ENCODE measurements at regions not wholly inside any gene's neighbourhood (a gene's known extent, or its start where the extent isn't known, plus 50 kb on each side); places are given as distances from the start of the nearest gene placed in this dataset.

GRCh38 chr16:50876263-50876662, 134.4 kb downstream of the CYLD start:
- no peaks in the 10 kb centered on the region for H3K9me3 Mint-ChIP-seq
- H3K36me3 Mint-ChIP-seq (ENCODE audit: low read depth): no peaks in the 10 kb centered on the region
- DNase-seq (ENCODE audit: low spot score): no peak
- peaks cover 13% of the 10 kb centered on the region for H3K27me3 Mint-ChIP-seq (ENCODE audit: low read depth)
- H3K4me3 Mint-ChIP-seq: no peak overlapping the region
- no peak overlapping the region for H3K27ac Mint-ChIP-seq
- H3K4me1 Mint-ChIP-seq (ENCODE audit: low read depth): no peaks in the 10 kb centered on the region

GRCh38 chr16:50868577-50868976, 126.7 kb downstream of the CYLD start:
- Mint-ChIP-seq H3K4me1 (ENCODE audit: low read depth) (no peaks in the 10 kb centered on the region), H3K36me3 (ENCODE audit: low read depth) (no peaks in the 10 kb centered on the region), H3K27ac (no peak overlapping the region), H3K9me3 (no peaks in the 10 kb centered on the region), H3K4me3 (no peak overlapping the region), H3K27me3 (ENCODE audit: low read depth) (peaks cover 17% of the 10 kb centered on the region)
- DNase-seq (ENCODE audit: low spot score): no peak

GRCh38 chr16:50866806-50867205, 124.9 kb downstream of the CYLD start:
- Mint-ChIP-seq H3K36me3 (ENCODE audit: low read depth) (no peaks in the 10 kb centered on the region), H3K27ac (no peak overlapping the region), H3K4me3 (no peak overlapping the region), H3K27me3 (ENCODE audit: low read depth) (peaks cover 11% of the 10 kb centered on the region), H3K9me3 (no peaks in the 10 kb centered on the region), H3K4me1 (ENCODE audit: low read depth) (no peaks in the 10 kb centered on the region)
- DNase-seq (ENCODE audit: low spot score): no peak

- H3K27me3 Mint-ChIP-seq (ENCODE audit: low read depth): peaks cover 7% of the 10 kb centered on the region
- no peak overlapping the region for H3K27ac Mint-ChIP-seq
- DNase-seq (ENCODE audit: low spot score): no peak
- H3K4me3 Mint-ChIP-seq: no peak overlapping the region
- H3K36me3 Mint-ChIP-seq (ENCODE audit: low read depth): no peaks in the 10 kb centered on the region
- no peaks in the 10 kb centered on the region for H3K4me1 Mint-ChIP-seq (ENCODE audit: low read depth)
- H3K9me3 Mint-ChIP-seq: no peaks in the 10 kb centered on the region
These were observed 122.5 kb downstream of the CYLD start for GRCh38 chr16:50864386-50864785.

- no peak overlapping the region for H3K27ac Mint-ChIP-seq
- no peak overlapping the region for H3K4me3 Mint-ChIP-seq
- H3K27me3 Mint-ChIP-seq (ENCODE audit: low read depth): peaks cover 7% of the 10 kb centered on the region
- DNase-seq (ENCODE audit: low spot score): no peak
- no peaks in the 10 kb centered on the region for H3K4me1 Mint-ChIP-seq (ENCODE audit: low read depth)
- no peaks in the 10 kb centered on the region for H3K36me3 Mint-ChIP-seq (ENCODE audit: low read depth)
- H3K9me3 Mint-ChIP-seq: no peaks in the 10 kb centered on the region
These were observed 121.8 kb downstream of the CYLD start for GRCh38 chr16:50863644-50864144.

GRCh38 chr16:50862818-50863643, 121.1 kb downstream of the CYLD start:
- peaks cover 7% of the 10 kb centered on the region for H3K27me3 Mint-ChIP-seq (ENCODE audit: low read depth)

GRCh38 chr16:50861970-50862411, 120.1 kb downstream of the CYLD start:
- no peak overlapping the region for H3K4me3 Mint-ChIP-seq
- peaks cover 5% of the 10 kb centered on the region for H3K27me3 Mint-ChIP-seq (ENCODE audit: low read depth)
- no peak for DNase-seq (ENCODE audit: low spot score)
- H3K27ac Mint-ChIP-seq: no peak overlapping the region
- H3K9me3 Mint-ChIP-seq: no peaks in the 10 kb centered on the region
- no peaks in the 10 kb centered on the region for H3K36me3 Mint-ChIP-seq (ENCODE audit: low read depth)
- no peaks in the 10 kb centered on the region for H3K4me1 Mint-ChIP-seq (ENCODE audit: low read depth)

More at GRCh38 chr16:50862818-50863643, 121.1 kb downstream of the CYLD start:
- Mint-ChIP-seq H3K4me1 (ENCODE audit: low read depth) (no peaks in the 10 kb centered on the region), H3K27ac (no peak overlapping the region), H3K4me3 (no peak overlapping the region), H3K9me3 (no peaks in the 10 kb centered on the region), H3K36me3 (ENCODE audit: low read depth) (no peaks in the 10 kb centered on the region)
- no peak for DNase-seq (ENCODE audit: low spot score)

GRCh38 chr16:50861451-50861850, 119.6 kb downstream of the CYLD start:
- Mint-ChIP-seq H3K9me3 (no peaks in the 10 kb centered on the region), H3K4me3 (no peak overlapping the region), H3K36me3 (ENCODE audit: low read depth) (no peaks in the 10 kb centered on the region), H3K27ac (no peak overlapping the region), H3K27me3 (ENCODE audit: low read depth) (peaks cover 5% of the 10 kb centered on the region), H3K4me1 (ENCODE audit: low read depth) (no peaks in the 10 kb centered on the region)
- no peak for DNase-seq (ENCODE audit: low spot score)

- H3K27me3 Mint-ChIP-seq (ENCODE audit: low read depth): peaks cover 5% of the 10 kb centered on the region
- DNase-seq (ENCODE audit: low spot score): no peak
- no peak overlapping the region for H3K27ac Mint-ChIP-seq
- no peaks in the 10 kb centered on the region for H3K36me3 Mint-ChIP-seq (ENCODE audit: low read depth)
- no peak overlapping the region for H3K4me3 Mint-ChIP-seq
- H3K4me1 Mint-ChIP-seq (ENCODE audit: low read depth): no peaks in the 10 kb centered on the region
- no peaks in the 10 kb centered on the region for H3K9me3 Mint-ChIP-seq
These were observed 117.9 kb downstream of the CYLD start for GRCh38 chr16:50859628-50860360.

- H3K27ac Mint-ChIP-seq: no peak overlapping the region
- peaks cover 5% of the 10 kb centered on the region for H3K27me3 Mint-ChIP-seq (ENCODE audit: low read depth)
- no peak overlapping the region for H3K4me3 Mint-ChIP-seq
These were observed 117.2 kb downstream of the CYLD start for GRCh38 chr16:50858877-50859627.

GRCh38 chr16:50858376-50858775, 116.5 kb downstream of the CYLD start:
- DNase-seq (ENCODE audit: low spot score): no peak
- no peaks in the 10 kb centered on the region for H3K36me3 Mint-ChIP-seq (ENCODE audit: low read depth)
- H3K27me3 Mint-ChIP-seq (ENCODE audit: low read depth): peaks cover 3% of the 10 kb centered on the region
- no peaks in the 10 kb centered on the region for H3K4me1 Mint-ChIP-seq (ENCODE audit: low read depth)
- no peak overlapping the region for H3K27ac Mint-ChIP-seq
- H3K9me3 Mint-ChIP-seq: no peaks in the 10 kb centered on the region
- H3K4me3 Mint-ChIP-seq: no peak overlapping the region

More at GRCh38 chr16:50858877-50859627, 117.2 kb downstream of the CYLD start:
- no peak for DNase-seq (ENCODE audit: low spot score)
- Mint-ChIP-seq H3K9me3 (no peaks in the 10 kb centered on the region), H3K4me1 (ENCODE audit: low read depth) (no peaks in the 10 kb centered on the region), H3K36me3 (ENCODE audit: low read depth) (no peaks in the 10 kb centered on the region)

GRCh38 chr16:50857881-50858280, 116.0 kb downstream of the CYLD start:
- DNase-seq (ENCODE audit: low spot score): peak; percentile 2
- H3K9me3 Mint-ChIP-seq: no peaks in the 10 kb centered on the region
- H3K4me3 Mint-ChIP-seq: no peak overlapping the region
- H3K27me3 Mint-ChIP-seq (ENCODE audit: low read depth): peaks cover 3% of the 10 kb centered on the region
- H3K36me3 Mint-ChIP-seq (ENCODE audit: low read depth): no peaks in the 10 kb centered on the region
- H3K4me1 Mint-ChIP-seq (ENCODE audit: low read depth): no peaks in the 10 kb centered on the region
- no peak overlapping the region for H3K27ac Mint-ChIP-seq

GRCh38 chr16:50856991-50857390, 115.1 kb downstream of the CYLD start:
- peaks cover 3% of the 10 kb centered on the region for H3K27me3 Mint-ChIP-seq (ENCODE audit: low read depth)
- no peaks in the 10 kb centered on the region for H3K36me3 Mint-ChIP-seq (ENCODE audit: low read depth)
- no peaks in the 10 kb centered on the region for H3K9me3 Mint-ChIP-seq
- H3K27ac Mint-ChIP-seq: no peak overlapping the region
- H3K4me3 Mint-ChIP-seq: no peak overlapping the region
- H3K4me1 Mint-ChIP-seq (ENCODE audit: low read depth): no peaks in the 10 kb centered on the region
- DNase-seq (ENCODE audit: low spot score): peak; percentile 2

GRCh38 chr16:50853329-50853728, 111.4 kb downstream of the CYLD start:
- no peaks in the 10 kb centered on the region for H3K4me1 Mint-ChIP-seq (ENCODE audit: low read depth)
- no peak overlapping the region for H3K4me3 Mint-ChIP-seq
- no peak for DNase-seq (ENCODE audit: low spot score)
- no peak overlapping the region for H3K27ac Mint-ChIP-seq
- H3K36me3 Mint-ChIP-seq (ENCODE audit: low read depth): no peaks in the 10 kb centered on the region
- no peaks in the 10 kb centered on the region for H3K9me3 Mint-ChIP-seq
- peaks cover 23% of the 10 kb centered on the region for H3K27me3 Mint-ChIP-seq (ENCODE audit: low read depth)

All from T-helper 2 cell treated with Interferon-gamma antibody and Interleukin-4, amounts not matched to agents 5 μg/mL and 100 μg/mL, for 36 hours (primary cell).